Loucy (cell line): ENCODE measurements at regions not wholly inside any gene's neighbourhood (a gene's known extent, or its start where the extent isn't known, plus 50 kb on each side); places are given as distances from the start of the nearest gene placed in this dataset.

Experiments used
- H2AFZ ChIP-seq: fragments of 200-600 bp; sonication (generic); 2 replicates; pipeline ENCODE4 v1.6.0; 2016; ENCODE audit warnings: antibody characterized with exemption, mild to moderate bottlenecking, low read length, moderate library complexity
- H3F3A ChIP-seq: fragments of 200-600 bp; 2 replicates; pipeline ENCODE4 v1.6.0; 2016; ENCODE audit warnings: antibody characterized with exemption, low read depth, mild to moderate bottlenecking
- H3K27me3 ChIP-seq: fragments of 200-600 bp; sonication (generic); 2 replicates; pipeline ENCODE4 v1.6.1; 2014; ENCODE audit warnings: low read length, mild to moderate bottlenecking; ENCODE audit not compliant: insufficient read depth, poor library complexity, severe bottlenecking
- H3K36me3 ChIP-seq: fragments of 200-600 bp; sonication (generic); 2 replicates; pipeline ENCODE4 v1.6.1; 2016; ENCODE audit warnings: low read length; ENCODE audit not compliant: insufficient read depth
- H3K4me1 ChIP-seq: fragments of 200-600 bp; sonication (generic); 2 replicates; pipeline ENCODE4 v1.5.1; 2014; ENCODE audit warnings: low read length, mild to moderate bottlenecking; ENCODE audit not compliant: insufficient read depth, poor library complexity, severe bottlenecking
- H3K4me2 ChIP-seq: fragments of 200-600 bp; sonication (generic); 2 replicates; pipeline ENCODE4 v1.6.0; 2014; ENCODE audit warnings: antibody characterized with exemption, low read length, low read depth, mild to moderate bottlenecking; ENCODE audit not compliant: poor library complexity, severe bottlenecking
- H3K4me3 ChIP-seq: fragments of 200-600 bp; sonication (generic); 2 replicates; pipeline ENCODE4 v1.5.1; 2014; ENCODE audit warnings: low read length, mild to moderate bottlenecking, mixed read lengths; ENCODE audit not compliant: poor library complexity, severe bottlenecking
- H3K79me2 ChIP-seq: fragments of 200-600 bp; sonication (generic); 2 replicates; pipeline ENCODE4 v1.6.1; 2014; ENCODE audit warnings: low read length; ENCODE audit not compliant: insufficient read depth
- H3K9ac ChIP-seq: fragments of 200-600 bp; sonication (generic); 2 replicates; pipeline ENCODE4 v1.6.0; 2014; ENCODE audit warnings: mild to moderate bottlenecking, low read depth, low read length, moderate library complexity; ENCODE audit not compliant: poor library complexity, severe bottlenecking
- H3K9me2 ChIP-seq: fragments of 200-600 bp; sonication (generic); replicated peaks from 2 replicates; pipeline ENCODE4 v1.6.1; 2016; ENCODE audit warnings: low read depth, low read length, mixed read lengths
- H3K9me3 ChIP-seq: fragments of 200-600 bp; sonication (generic); 2 replicates; pipeline ENCODE4 v1.6.1; 2014; ENCODE audit warnings: mild to moderate bottlenecking, antibody characterized with exemption, low read length, low read depth; ENCODE audit not compliant: insufficient read depth
- H4K20me1 ChIP-seq: fragments of 200-600 bp; sonication (generic); 2 replicates; pipeline ENCODE4 v1.6.0; 2014; ENCODE audit warnings: antibody characterized with exemption, low read length, mild to moderate bottlenecking; ENCODE audit not compliant: insufficient read depth, poor library complexity, severe bottlenecking
- EZH2phosphoT487 ChIP-seq: fragments of 200-600 bp; IDR thresholded peaks from 2 replicates; pipeline ENCODE4 v1.6.1; 2018; ENCODE audit warnings: antibody characterized with exemption, mild to moderate bottlenecking, moderate library complexity, borderline replicate concordance
- TF ChIP-seq, protein P1 (sequence below): fragments of 200-600 bp; sonication (generic); conservative IDR thresholded peaks from 2 replicates; pipeline ENCODE4 v1.5.1; 2014; ENCODE audit warnings: mild to moderate bottlenecking, antibody characterized with exemption, low read length

DNA sequence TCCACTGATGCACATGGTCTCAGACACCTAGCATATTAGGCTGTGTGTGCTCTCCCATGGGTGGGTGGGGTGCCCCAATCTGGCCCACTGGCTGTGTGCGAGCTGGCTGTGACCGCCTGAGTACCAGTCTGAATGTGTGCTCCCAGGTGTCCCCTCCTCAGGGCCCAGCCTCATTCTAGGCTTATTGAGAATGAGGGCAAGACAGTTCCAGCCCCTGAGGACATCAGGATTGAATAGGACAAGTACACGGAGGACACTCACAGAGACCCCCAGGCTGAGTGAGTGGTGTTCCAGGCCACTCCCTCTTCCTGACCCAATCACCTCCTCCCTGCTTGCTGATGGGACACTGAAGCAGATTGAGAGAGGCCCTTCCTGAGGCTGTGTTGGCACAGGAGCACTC lies 116.1 kb upstream of the RAB6C start:
- no peaks in the 10 kb centered on the region for H3K9me3 ChIP-seq
- no peaks in the 10 kb centered on the region for H3K27me3 ChIP-seq
- no peaks in the 10 kb centered on the region for H4K20me1 ChIP-seq
- no peaks in the 10 kb centered on the region for H3K36me3 ChIP-seq
- H3F3A ChIP-seq, result no peaks in the 10 kb centered on the region
- no peaks in the 10 kb centered on the region for H3K9me2 ChIP-seq
- H3K79me2 ChIP-seq, result no peaks in the 10 kb centered on the region
- no peak overlapping the region for H2AFZ ChIP-seq
- no peak overlapping the region for H3K4me3 ChIP-seq
- H3K9ac ChIP-seq, result no peak overlapping the region
- TF ChIP-seq, protein P1, sequence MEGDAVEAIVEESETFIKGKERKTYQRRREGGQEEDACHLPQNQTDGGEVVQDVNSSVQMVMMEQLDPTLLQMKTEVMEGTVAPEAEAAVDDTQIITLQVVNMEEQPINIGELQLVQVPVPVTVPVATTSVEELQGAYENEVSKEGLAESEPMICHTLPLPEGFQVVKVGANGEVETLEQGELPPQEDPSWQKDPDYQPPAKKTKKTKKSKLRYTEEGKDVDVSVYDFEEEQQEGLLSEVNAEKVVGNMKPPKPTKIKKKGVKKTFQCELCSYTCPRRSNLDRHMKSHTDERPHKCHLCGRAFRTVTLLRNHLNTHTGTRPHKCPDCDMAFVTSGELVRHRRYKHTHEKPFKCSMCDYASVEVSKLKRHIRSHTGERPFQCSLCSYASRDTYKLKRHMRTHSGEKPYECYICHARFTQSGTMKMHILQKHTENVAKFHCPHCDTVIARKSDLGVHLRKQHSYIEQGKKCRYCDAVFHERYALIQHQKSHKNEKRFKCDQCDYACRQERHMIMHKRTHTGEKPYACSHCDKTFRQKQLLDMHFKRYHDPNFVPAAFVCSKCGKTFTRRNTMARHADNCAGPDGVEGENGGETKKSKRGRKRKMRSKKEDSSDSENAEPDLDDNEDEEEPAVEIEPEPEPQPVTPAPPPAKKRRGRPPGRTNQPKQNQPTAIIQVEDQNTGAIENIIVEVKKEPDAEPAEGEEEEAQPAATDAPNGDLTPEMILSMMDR, result no peak
- no peak for TF ChIP-seq EZH2phosphoT487
- H3K4me2 ChIP-seq, result no peak overlapping the region
- H3K4me1 ChIP-seq, result no peaks in the 10 kb centered on the region

DNA sequence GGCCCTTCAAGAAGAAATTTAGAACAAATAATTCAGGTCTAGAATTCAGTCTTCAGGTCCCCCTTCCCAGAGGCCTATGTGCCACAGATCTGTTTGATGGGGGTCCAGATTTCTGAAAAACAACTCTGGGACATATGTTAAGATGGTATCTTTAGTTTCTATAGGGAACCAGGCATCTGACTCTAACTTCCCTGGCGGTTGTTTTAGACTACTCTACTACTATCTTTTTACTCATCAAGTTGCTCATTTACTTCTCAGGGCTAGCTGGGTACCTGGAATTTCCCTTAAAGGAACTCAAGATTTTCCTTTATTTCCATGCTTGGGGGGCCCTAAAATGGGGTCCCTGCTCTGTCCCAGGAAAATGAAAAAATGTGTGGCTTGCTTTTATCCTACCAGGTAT lies 114.7 kb upstream of the RAB6C start:
- H4K20me1 ChIP-seq, result no peaks in the 10 kb centered on the region
- no peaks in the 10 kb centered on the region for H3K4me1 ChIP-seq
- no peaks in the 10 kb centered on the region for H3K9me2 ChIP-seq
- no peaks in the 10 kb centered on the region for H3K79me2 ChIP-seq
- H3K9me3 ChIP-seq, result no peaks in the 10 kb centered on the region
- H3K9ac ChIP-seq, result no peak overlapping the region
- no peaks in the 10 kb centered on the region for H3F3A ChIP-seq
- TF ChIP-seq EZH2phosphoT487, result no peak
- TF ChIP-seq, protein P1, result no peak
- no peaks in the 10 kb centered on the region for H3K27me3 ChIP-seq
- no peak overlapping the region for H2AFZ ChIP-seq
- no peak overlapping the region for H3K4me3 ChIP-seq
- no peak overlapping the region for H3K4me2 ChIP-seq
- H3K36me3 ChIP-seq, result no peaks in the 10 kb centered on the region

DNA sequence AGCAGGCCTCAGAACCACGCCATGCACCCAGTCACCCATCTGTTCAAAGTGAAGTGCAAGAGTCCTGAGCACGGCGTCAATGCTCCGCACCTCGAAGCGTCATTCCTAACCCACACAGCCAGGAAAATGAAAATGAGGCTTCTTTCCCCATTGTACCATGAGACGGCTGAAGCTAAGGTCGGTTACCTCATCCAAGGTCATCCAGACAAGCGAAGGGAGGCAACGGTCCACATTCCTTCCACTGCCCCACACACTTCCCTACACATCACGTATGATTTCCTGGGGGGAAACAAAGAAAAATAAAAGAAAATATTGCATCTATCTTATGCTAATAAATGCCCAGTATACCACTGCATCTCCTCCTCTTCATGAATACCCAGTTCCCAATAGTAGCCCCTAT lies 113.5 kb upstream of the RAB6C start:
- TF ChIP-seq EZH2phosphoT487, result no peak
- TF ChIP-seq, protein P1, result no peak
- H3K27me3 ChIP-seq, result no peaks in the 10 kb centered on the region
- H2AFZ ChIP-seq, result no peak overlapping the region
- H3K4me3 ChIP-seq, result no peak overlapping the region
- H3F3A ChIP-seq, result no peaks in the 10 kb centered on the region
- no peaks in the 10 kb centered on the region for H3K4me1 ChIP-seq
- no peaks in the 10 kb centered on the region for H3K79me2 ChIP-seq
- no peak overlapping the region for H3K4me2 ChIP-seq
- H3K9ac ChIP-seq, result no peak overlapping the region
- H3K36me3 ChIP-seq, result no peaks in the 10 kb centered on the region
- H4K20me1 ChIP-seq, result no peaks in the 10 kb centered on the region
- H3K9me3 ChIP-seq, result no peaks in the 10 kb centered on the region
- no peaks in the 10 kb centered on the region for H3K9me2 ChIP-seq
